SJSA1 (cell line): ENCODE measurements at regions not wholly inside any gene's neighbourhood (a gene's known extent, or its start where the extent isn't known, plus 50 kb on each side); places are given as distances from the start of the nearest gene placed in this dataset.

Source experiments
- DNase-seq, 2 experiments: peaks; one replicate each; pipeline ENCODE4 v3.0.0-alpha.2; 2015 to 2020; ENCODE audit warnings: low spot score in 2 of 2, low read depth in 1 of 2
- H3K27ac ChIP-seq: fragments of 250-450 bp; sonication (Bioruptor Pico); 2 replicates; pipeline ENCODE4 v1.5.1; 2020; ENCODE audit warnings: mild to moderate bottlenecking, moderate library complexity
- H3K27me3 ChIP-seq: fragments of 250-450 bp; sonication (Bioruptor Pico); replicated peaks from 2 replicates; pipeline ENCODE4 v1.5.1; 2020; ENCODE audit warnings: mild to moderate bottlenecking, moderate library complexity
- H3K36me3 ChIP-seq: fragments of 250-450 bp; sonication (Bioruptor Pico); 2 replicates; pipeline ENCODE4 v1.5.1; 2020; ENCODE audit warnings: mild to moderate bottlenecking
- H3K4me1 ChIP-seq: fragments of 250-450 bp; sonication (Bioruptor Pico); replicated peaks from 2 replicates; pipeline ENCODE4 v1.6.1; 2021; ENCODE audit warnings: mild to moderate bottlenecking
- H3K4me3 ChIP-seq: fragments of 250-450 bp; sonication (Bioruptor Pico); 2 replicates; pipeline ENCODE4 v1.5.1; 2020; ENCODE audit warnings: mild to moderate bottlenecking
- H3K9me3 ChIP-seq: fragments of 250-450 bp; sonication (Bioruptor Pico); replicated peaks from 2 replicates; pipeline ENCODE4 v1.5.1; 2020; ENCODE audit warnings: mild to moderate bottlenecking

DNA sequence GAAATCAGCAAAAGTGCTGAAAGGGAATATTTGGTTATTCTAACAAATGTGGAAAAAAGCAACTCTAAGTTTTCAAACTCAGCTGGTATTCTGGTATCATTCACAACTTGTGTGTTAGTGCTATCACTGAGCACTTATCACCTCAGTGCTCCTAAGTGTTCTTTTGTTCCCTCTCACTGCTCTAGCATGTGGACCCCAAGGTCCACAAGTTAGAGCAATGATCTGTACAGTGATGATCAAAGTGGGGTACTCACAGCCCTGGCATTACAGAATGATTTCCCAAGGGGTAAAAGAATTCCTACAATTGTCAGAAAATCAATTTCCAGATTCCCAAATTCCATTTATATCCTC, 575.0 kb downstream of the DIAPH3 start:
- no peak for DNase-seq
- no peaks in the 10 kb centered on the region for H3K9me3 ChIP-seq
- no peak overlapping the region for H3K4me3 ChIP-seq
- no peaks in the 10 kb centered on the region for H3K36me3 ChIP-seq
- H3K4me1 ChIP-seq, result no peaks in the 10 kb centered on the region
- no peaks in the 10 kb centered on the region for H3K27me3 ChIP-seq
- no peak overlapping the region for H3K27ac ChIP-seq

DNA sequence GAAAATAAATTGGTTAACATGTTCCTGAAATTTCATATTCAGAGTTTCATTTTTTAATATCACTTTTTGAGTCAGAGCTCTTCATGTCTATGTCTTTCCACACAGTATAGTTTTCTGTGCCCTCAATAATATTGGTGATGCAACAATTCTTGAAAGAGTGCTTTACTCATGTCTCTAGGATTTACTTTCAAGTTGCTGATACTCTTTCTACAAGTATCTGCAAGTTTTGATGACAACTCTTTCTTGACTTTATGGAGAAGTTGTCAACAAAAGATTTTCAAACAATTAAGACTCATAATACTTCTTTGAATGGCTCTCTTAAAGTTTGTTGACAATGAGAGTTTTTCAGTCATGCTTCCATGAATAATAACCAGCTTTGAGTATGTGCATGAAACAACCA, 561.7 kb downstream of the DIAPH3 start:
- no peak overlapping the region for H3K27ac ChIP-seq
- DNase-seq, result no peak
- H3K4me1 ChIP-seq, result no peaks in the 10 kb centered on the region
- no peaks in the 10 kb centered on the region for H3K27me3 ChIP-seq
- H3K36me3 ChIP-seq, result no peaks in the 10 kb centered on the region
- H3K9me3 ChIP-seq, result no peaks in the 10 kb centered on the region
- no peak overlapping the region for H3K4me3 ChIP-seq

GRCh38 chr13:59603646-59604045, 560.1 kb downstream of the DIAPH3 start:
- H3K9me3 ChIP-seq, result no peaks in the 10 kb centered on the region
- H3K27ac ChIP-seq, result no peak overlapping the region
- no peaks in the 10 kb centered on the region for H3K36me3 ChIP-seq
- no peak for DNase-seq
- H3K4me3 ChIP-seq, result no peak overlapping the region
- no peaks in the 10 kb centered on the region for H3K27me3 ChIP-seq
- no peaks in the 10 kb centered on the region for H3K4me1 ChIP-seq

DNA sequence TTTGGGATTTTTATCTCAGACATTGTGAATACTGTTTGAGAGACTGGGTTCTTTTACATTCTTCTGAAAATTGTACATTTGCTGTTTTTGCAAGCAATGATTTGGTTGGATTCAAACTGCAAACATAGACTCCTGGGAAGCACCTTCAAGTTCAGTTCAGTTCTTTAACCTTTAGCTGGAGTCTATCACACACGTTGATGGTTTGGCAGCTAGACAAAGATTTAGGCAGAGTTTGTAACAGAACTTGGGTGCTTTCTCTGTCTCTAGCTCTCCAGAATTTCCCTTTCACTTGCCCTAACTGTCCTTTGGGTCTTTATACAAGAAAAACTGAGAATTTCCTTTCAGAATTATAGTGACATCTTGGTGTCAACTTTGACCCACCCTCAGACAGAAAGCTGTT, 556.6 kb downstream of the DIAPH3 start:
- Histone ChIP-seq H3K4me1 (no peaks in the 10 kb centered on the region), H3K4me3 (no peak overlapping the region), H3K36me3 (no peaks in the 10 kb centered on the region), H3K27ac (no peak overlapping the region), H3K27me3 (no peaks in the 10 kb centered on the region), H3K9me3 (no peaks in the 10 kb centered on the region)
- DNase-seq, result no peak

- DNase-seq, result no peak
- no peaks in the 10 kb centered on the region for H3K27me3 ChIP-seq
- H3K4me3 ChIP-seq, result no peak overlapping the region
- no peaks in the 10 kb centered on the region for H3K36me3 ChIP-seq
- no peaks in the 10 kb centered on the region for H3K4me1 ChIP-seq
- no peaks in the 10 kb centered on the region for H3K9me3 ChIP-seq
- no peak overlapping the region for H3K27ac ChIP-seq
Observed at GRCh38 chr13:59607780-59608233, 555.9 kb downstream of the DIAPH3 start.

GRCh38 chr13:59609421-59609820, 554.3 kb downstream of the DIAPH3 start:
- Histone ChIP-seq H3K9me3 (no peaks in the 10 kb centered on the region), H3K27ac (no peak overlapping the region), H3K4me3 (no peak overlapping the region), H3K27me3 (no peaks in the 10 kb centered on the region), H3K4me1 (no peaks in the 10 kb centered on the region), H3K36me3 (no peaks in the 10 kb centered on the region)
- no peak for DNase-seq
